ENCODE measurements at regions not wholly inside any gene's neighbourhood (a gene's known extent, or its start where the extent isn't known, plus 50 kb on each side); places are given as distances from the start of the nearest gene placed in this dataset.
"Not testable (repeated sequence)": the region's sequence is repeated elsewhere in the genome, so short reads cannot be mapped to it uniquely, and the experiment has no call there.

DNA sequence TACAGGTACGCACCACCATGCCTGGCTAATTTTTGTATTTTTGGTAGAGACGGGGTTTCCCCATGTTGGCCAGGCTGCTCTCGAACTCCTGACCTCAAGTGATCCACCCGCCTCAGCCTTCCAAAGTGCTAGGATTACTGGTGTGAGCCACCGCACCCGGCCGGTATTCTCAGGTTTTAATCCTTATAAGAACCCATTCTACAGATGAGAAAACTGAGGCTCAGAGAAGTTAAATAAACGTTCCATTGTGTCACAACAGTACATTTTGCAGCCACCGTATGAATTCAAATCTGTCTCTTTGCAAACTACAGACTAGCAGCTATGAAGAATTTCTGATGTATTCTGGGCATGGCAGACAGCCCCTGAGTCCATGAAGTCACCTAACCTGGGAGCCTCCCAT lies 60.9 kb upstream of the LAPTM4A start:
- in situ Hi-C loops (cut with HindIII; ENCODE audit: low sequenced_read_pairs) = not testable (repeated sequence)

DNA sequence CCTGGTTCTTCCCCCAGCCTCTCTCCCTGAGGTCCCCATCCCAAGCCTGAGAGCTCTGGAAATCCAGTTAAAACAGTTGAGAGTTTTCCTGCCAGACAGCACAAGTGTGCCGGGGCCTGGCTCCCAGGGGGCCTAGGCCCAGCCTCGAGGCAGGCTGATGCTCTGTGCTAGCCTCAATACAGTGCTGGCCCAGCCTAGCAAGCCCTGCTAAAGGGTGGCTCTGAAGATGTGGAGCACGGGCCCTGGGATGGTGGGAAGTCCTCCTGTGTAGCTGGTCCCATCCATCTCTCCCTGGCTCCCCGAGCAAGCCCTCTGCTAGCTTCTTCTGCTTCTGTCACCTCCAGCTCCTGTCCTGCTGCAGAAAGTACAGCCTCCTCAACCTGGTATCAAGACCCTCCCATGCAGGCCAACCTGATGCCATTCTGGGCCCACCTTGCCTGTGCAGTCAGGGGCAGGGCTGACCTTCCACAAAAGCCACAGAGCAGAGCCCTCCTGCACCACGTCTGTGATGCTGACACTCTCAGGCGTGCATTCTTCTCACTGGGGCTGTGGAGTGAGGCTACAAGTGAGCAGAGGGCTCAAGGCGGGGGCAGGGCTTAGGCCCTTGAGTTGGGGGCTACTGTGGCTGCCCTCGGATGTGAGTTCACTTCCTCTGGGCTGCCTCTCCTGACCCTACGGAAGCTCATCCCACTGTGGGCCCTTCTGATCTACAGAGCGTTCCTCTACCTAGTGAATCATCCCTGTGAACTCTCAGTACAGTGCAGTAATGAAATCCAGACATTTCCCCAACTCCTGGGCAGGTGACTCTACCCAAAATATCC lies 60.1 kb upstream of the LAPTM4A start:
- in situ Hi-C loops (cut with HindIII; ENCODE audit: low sequenced_read_pairs) = no loop called here

DNA sequence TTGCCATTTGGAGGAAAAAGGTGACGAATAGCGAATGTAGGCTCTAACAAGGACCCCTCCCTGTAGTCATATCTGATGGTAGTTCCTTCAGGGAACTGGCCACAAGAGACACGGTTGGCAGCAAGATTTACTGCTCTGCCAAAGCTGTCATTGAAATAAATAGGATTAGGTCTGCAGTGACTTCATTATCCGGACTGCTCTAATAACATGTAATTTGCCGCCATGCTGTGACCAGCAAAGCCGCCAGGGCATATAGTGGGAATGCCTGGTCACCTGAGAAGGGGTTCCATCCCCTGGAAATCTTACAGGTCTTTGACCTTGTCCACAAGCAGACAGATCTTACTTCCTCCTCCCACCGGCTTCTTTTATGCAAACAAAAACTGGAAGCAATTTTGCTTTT lies 59.4 kb upstream of the LAPTM4A start:
- in situ Hi-C loops (cut with HindIII; ENCODE audit: low sequenced_read_pairs) = no loop called here

DNA sequence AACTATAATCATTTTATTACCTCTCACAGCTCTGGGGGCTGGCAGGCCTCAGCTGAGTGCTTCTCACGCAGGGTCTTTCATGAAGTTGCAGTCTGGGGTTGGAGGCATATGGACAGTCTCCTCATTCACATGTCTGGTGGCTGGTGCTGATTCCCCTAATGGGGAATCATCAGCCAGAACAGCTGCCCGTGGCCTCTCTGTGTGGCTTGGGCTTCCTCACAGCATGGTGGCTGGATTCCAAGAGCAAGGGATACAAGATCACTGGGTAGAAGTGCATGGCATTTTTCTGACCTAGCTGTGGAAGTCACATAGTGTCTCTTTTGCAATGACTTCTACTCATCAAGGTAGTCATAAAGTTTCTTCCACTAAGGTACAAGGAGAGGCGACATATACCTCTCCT lies 59.0 kb upstream of the LAPTM4A start:
- in situ Hi-C loops (cut with HindIII; ENCODE audit: low sequenced_read_pairs) = no loop called here

DNA sequence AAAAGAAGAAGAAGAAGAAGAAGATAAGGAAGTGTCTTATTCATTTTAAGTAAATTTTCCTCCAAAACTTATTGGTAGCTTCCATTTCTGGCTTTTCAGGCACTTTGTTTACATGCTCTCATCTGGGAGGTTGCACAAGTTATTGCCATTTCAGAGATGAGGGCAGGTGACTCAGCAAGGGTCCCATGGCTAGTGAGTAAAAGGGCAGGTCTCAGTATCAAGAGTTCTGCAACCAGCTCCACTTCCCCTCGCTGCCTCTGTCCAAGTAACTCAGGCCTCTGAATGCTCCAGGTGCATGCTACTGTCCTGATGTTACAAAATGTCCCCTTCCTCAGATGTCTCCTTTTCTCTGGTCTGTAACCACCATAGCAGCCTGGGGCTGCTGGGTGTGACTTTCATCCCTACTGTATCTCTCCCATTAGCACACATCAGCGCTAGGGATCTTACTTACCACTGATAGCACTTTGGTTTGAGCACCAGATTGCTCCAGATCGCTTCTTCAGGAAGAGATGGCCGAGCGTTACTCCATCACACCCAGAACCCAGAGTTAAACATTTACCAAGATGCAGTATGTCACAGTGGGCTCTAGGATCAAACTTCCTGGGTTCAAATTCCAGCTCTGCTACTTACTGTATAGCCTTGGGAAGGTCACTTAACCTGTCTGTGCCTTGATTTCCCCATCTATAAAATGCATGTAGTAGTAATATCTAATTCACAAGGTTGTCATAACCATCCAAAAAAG lies 57.4 kb upstream of the LAPTM4A start:
- in situ Hi-C loops (cut with HindIII; ENCODE audit: low sequenced_read_pairs) = no loop called here

DNA sequence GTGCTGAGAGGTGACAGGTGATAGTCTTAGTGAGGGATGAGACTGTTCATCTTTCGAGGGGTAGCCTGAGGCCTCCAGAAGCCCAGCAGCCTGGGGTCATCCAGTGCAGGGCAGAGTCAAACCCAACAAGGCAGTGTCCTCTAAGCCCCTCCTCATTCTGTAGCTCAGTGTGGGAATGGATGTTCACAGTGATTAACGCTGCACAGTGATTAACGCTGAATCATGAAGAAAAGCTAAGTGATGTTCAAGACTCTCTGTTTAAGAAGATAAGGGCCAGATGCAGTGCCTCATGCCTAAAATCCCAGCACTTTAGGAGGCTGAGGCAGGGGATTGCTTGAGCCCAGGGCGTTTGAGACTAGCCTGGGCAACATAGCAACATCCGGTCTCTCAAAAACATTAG lies 56.3 kb upstream of the LAPTM4A start:
- in situ Hi-C loops (cut with HindIII; ENCODE audit: low sequenced_read_pairs) = no loop called here

DNA sequence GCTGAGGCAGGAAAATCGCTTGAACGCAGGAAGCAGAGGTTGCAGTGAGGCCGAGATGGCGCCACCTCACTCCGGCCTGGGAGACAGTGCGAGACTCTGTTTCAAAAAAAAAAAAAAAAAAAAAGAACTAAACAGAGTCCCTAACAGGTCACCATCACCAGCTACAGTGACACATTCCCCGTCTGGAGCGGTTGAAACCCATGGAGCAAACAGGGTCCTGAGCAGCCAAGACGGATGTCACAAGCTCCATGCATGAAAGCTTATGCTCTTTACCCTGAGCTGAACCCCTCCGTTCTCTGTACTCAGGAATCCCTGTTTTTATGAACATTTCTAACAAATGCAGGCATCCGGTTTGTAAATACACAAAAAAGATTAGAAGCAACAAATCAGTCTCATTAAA lies 55.9 kb upstream of the LAPTM4A start:
- in situ Hi-C loops (cut with HindIII; ENCODE audit: low sequenced_read_pairs) = no loop called here

DNA sequence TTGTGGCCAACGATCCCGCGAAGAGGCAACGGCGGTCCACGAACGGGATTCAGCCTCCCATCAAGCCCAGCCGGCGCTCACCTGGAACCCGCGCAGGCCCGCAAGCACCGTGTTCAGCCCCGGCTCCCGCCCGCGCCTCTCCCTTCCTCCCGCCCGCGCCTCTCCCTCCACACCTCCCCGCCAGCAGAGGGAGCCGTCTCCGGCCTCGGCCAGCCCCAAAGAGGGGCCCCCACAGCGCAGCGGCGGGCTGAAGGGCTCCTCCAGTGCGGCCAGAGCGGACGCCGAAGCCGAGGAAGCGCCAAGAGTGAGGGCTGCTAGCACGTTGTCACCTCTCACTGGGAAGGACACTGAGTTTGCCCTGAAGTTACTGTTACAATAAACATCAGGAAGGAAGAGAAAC lies 55.3 kb upstream of the LAPTM4A start:
- in situ Hi-C loops (cut with HindIII; ENCODE audit: low sequenced_read_pairs) = no loop called here

DNA sequence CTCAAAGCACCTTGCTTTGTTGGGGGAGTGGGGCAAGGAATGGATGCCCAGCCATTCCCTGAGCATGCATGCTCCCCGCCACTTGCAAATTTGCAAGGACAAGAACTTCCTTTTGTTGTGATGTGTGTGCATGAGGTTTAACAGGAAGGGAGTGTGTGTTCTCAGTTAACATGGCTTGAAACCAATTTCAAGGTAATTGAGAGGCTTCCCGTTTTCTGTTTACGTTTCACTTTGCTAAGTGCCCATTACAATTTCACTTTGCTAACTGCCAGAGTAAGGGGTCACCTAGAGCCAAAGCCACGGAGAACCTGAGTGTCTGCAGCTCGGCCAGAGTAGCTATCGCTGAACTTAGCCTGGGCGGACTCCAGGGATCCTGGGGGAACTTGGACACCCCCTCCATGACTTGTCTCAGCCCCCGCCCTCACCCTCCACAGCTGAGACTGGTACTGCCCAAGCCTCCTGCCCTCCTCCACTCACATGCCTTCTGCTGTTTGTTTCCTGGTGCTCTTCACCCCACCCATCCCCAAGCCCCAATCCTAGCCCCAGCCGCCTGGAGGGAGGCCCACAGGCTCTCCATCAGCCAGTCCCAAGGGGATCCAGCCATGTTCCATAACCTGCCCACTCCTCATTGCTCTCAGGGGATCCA lies 53.6 kb upstream of the LAPTM4A start:
- in situ Hi-C loops (cut with HindIII; ENCODE audit: low sequenced_read_pairs) = no loop called here

DNA sequence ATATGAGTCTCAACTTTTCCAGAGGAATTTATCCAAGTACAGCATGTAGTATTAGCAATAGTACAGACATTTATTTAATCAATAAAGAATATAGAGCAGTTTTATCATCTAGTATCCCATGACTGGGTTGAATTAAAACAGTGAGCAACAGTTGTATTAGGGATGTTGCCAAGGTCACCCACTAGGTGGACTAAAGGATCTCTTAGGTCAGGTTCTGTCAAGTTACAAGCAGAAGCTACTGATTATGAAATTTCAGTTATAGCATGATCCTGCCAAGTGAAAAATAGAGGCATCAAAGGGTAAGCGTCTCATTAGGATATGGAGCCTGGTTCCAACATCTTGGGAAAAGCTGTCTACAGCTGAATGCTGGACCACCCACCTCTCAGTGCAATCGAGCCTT lies 52.1 kb upstream of the LAPTM4A start:
- in situ Hi-C loops (cut with HindIII; ENCODE audit: low sequenced_read_pairs) = no loop called here

Measured in endothelial cell of hepatic sinusoid (primary cell).